ENCODE measurements at regions not wholly inside any gene's neighbourhood (a gene's known extent, or its start where the extent isn't known, plus 50 kb on each side); places are given as distances from the start of the nearest gene placed in this dataset.
A peak's percentile ranks its signal among the peaks of the same experiment; 100 is the strongest.
"Not testable (repeated sequence)": the region's sequence is repeated elsewhere in the genome, so short reads cannot be mapped to it uniquely, and the experiment has no call there.

DNA sequence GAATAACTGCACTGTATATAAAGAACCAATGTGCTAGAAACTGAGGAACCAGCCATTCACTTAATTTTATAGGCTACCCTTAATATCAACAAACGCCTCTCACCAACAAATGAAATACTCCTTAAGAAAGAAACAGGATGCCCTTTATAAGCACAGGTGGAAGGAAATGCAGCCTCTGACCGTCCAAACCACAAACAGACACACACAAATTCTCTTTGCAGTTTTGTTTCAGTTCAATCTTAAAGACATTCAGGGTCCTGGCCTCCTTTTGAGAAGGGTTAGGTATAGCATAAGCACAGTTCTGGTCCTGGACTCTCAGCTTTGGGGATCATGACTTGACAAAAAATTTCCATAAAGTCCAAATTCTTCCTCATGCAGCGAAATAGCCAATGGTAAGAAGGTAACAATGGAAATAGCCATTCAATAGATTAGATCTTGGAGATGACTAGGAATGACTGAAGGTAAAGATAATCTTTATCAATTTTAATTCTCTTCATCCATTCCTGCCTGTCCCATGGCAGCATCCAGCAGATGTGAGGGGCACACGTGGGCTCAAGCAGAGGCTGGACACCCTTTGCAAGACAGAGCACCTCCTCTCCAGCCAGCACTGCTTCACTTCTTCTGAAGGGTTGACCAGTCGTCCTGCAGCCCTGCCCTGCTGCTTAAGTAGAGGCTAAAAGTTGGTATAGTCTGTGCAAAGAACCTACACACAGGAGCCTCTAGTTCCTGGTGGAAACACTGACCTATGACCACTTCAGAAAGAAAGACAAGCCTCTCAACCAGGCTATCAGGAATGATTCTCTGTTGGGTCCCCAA lies 123.9 kb downstream of the CD83 start:
- no peak overlapping the region for H3K27ac ChIP-seq

DNA sequence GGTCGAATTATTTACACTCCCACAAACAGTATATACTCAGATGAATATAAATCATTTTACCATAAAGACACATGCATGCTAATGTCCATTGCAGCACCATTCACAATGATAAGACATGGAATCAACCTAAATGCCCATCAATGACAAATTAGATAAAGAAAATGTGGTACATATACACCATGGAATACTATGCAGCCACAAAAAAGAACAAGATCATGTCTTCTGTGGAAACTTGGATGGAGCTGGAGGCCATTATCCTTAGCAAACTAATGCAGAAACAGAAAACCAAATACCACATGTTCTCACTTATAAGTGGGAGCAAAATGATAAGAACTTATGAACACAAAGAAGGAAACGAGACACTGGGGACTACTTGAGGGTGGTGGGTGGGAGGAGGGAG lies 125.3 kb downstream of the CD83 start:
- not testable (repeated sequence) for H3K4me3 ChIP-seq; H3K27ac ChIP-seq; H3K4me1 ChIP-seq (replicated peaks in 1 of 2); ATAC-seq (replicated peaks in 6 of 8)
- WGBS, 10 experiments: 0 to 100% (median 83%) methylated on average over 1 to 2 of the region's 2 CpGs; no CpG with 5 or more reads in 1 of the 10 experiments
- in situ Hi-C loops (cut with MboI; ENCODE audit: low pct_unique_long_range_greater_than_20kb in 2 of 9, low sequenced_read_pairs in 9 of 9, unreplicated experiment in 9 of 9): loop anchor here in 1 of 9 experiments (25.0 kb wide), 1 partner anchor 219 kb away; no protein-coding TSS in a partner anchor

More for the DNA sequence above, 123.9 kb downstream of the CD83 start:
- 13 to 100% (median 66%) methylated on average over 1 to 5 of the region's 5 CpGs; no CpG with 5 or more reads in 2 of the 10 experiments for WGBS, 10 experiments
- no peak overlapping the region for H3K4me3 ChIP-seq
- in situ Hi-C loops (cut with MboI; ENCODE audit: low pct_unique_long_range_greater_than_20kb in 2 of 9, low sequenced_read_pairs in 9 of 9, unreplicated experiment in 9 of 9): loop anchor here in 1 of 9 experiments (25.0 kb wide), 1 partner anchor 221 kb away; no protein-coding TSS in a partner anchor
- peaks cover 6 to 7% of the 10 kb centered on the region in 2 donors for H3K4me1 ChIP-seq (replicated peaks in 1 of 2)
- ATAC-seq (replicated peaks in 6 of 8): no peak

DNA sequence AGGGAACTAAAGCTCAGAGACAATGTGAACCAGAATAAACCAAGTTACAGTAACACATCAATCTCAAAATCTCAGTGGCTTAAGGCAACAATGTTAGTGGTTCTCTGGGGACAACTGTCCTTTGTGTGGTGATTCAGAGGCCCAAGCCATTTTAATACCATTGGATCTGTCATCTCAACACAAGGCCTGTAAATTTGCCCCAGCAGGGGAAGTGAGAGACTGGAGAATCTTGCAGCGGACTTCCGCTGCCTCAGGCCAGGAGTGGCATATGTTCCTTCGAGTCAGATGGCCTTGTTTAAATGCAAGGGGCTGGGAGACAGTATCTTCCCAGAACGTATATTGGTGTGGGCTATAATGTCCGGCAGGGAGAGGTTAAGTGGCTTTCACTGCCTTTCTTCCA lies 126.0 kb downstream of the CD83 start:
- no peak for ATAC-seq (replicated peaks in 6 of 8)
- 60 to 86% (median 79%) methylated on average over 1 to 4 of the region's 5 CpGs; no CpG with 5 or more reads in 4 of the 10 experiments for WGBS, 10 experiments
- no peak overlapping the region for H3K27ac ChIP-seq
- in situ Hi-C loops (cut with MboI; ENCODE audit: low pct_unique_long_range_greater_than_20kb in 2 of 9, low sequenced_read_pairs in 9 of 9, unreplicated experiment in 9 of 9): loop anchor here in 1 of 9 experiments (25.0 kb wide), 1 partner anchor 219 kb away; no protein-coding TSS in a partner anchor
- H3K4me1 ChIP-seq (replicated peaks in 1 of 2): peaks cover 6 to 7% of the 10 kb centered on the region in 2 donors
- no peak overlapping the region for H3K4me3 ChIP-seq

DNA sequence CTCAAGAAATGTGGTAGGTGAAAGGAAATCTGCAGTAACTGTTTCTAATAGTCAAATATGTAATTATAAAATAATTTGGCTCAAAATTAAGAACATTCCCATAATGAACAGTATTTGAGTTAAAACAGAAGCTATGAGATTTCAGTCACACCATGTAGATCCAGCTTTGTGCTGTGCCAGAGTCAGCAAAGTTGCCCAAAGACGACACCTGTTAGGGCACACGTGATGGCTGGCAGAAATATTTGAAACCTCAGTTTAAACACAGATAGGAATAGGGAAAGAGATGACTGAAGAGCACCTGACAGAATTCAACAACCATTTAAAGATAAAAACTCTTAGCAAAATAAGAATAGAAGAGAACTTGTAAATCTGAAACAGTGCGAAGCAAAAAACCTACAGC lies 129.3 kb downstream of the CD83 start:
- no peak overlapping the region for H3K4me3 ChIP-seq
- no peak for ATAC-seq (replicated peaks in 6 of 8)
- in situ Hi-C loops (cut with MboI; ENCODE audit: low pct_unique_long_range_greater_than_20kb in 2 of 9, low sequenced_read_pairs in 9 of 9, unreplicated experiment in 9 of 9): loop anchor here in 1 of 9 experiments (25.0 kb wide), 1 partner anchor 215 kb away; no protein-coding TSS in a partner anchor
- WGBS, 10 experiments: 70 to 100% (median 92%) methylated on average over 1 to 3 of the region's 3 CpGs
- H3K27ac ChIP-seq: no peak overlapping the region
- H3K4me1 ChIP-seq (replicated peaks in 1 of 2): peaks cover 6 to 7% of the 10 kb centered on the region in 2 donors

DNA sequence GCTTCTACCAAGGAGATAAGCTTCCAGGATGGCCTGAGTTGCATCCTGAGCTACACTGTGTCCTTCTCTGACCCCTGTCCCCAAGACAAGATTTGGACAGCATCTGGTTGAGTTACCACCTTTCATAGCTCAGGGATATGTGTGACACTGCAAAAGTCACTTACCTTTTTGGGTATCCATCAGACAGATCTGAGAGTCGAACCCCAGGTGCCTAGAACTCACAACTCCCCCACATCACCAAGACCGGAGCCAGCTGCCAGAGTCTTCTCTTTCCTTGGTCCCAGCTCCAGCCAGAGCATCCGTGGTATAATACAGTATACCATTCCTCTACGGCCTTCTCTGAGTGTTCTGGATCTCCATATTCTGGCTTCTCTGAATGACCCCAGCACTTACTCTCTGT lies 133.0 kb downstream of the CD83 start:
- 30 to 100% (median 100%) methylated on average over 1 to 3 of the region's 4 CpGs; no CpG with 5 or more reads in 4 of the 10 experiments for WGBS, 10 experiments
- Histone ChIP-seq H3K4me1 (replicated peaks in 1 of 2) (peaks cover 6 to 7% of the 10 kb centered on the region in 2 donors), H3K4me3 (no peak overlapping the region), H3K27ac (no peak overlapping the region)
- in situ Hi-C loops (cut with MboI; ENCODE audit: low pct_unique_long_range_greater_than_20kb in 2 of 9, low sequenced_read_pairs in 9 of 9, unreplicated experiment in 9 of 9): no loop called here
- ATAC-seq (replicated peaks in 6 of 8): no peak

DNA sequence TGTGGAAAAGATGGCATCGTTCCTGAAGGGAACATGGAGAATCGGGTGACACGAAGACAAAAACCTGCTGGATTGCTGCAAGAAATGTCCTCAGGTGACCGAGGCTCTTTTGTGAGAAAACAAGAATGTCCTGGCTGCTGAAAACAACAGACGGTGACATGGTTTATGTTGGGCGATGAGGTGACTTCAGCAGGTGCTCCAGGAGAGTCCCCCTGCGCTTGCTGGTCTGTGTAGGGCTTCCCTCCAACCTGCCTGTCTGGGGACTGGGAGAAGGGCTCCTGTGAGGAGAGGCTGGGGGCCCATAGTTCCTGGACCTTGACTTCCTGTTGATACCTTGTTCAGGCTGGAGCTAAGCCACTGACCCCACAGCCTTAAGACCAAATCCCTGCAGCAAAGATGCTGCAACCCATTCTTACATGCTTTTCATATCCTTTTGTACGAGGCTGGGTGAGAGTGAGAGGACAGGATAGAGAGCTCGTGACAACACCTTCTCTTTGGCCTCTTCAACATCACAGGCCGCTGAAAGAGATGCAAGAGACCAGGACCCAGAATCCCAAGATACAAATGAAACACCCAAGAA lies 134.8 kb downstream of the CD83 start:
- H3K27ac ChIP-seq: no peak overlapping the region
- no peaks in the 10 kb centered on the region for H3K4me1 ChIP-seq (replicated peaks in 1 of 2)
- no peak for ATAC-seq (replicated peaks in 6 of 8)
- in situ Hi-C loops (cut with MboI; ENCODE audit: low pct_unique_long_range_greater_than_20kb in 2 of 9, low sequenced_read_pairs in 9 of 9, unreplicated experiment in 9 of 9): no loop called here
- WGBS, 10 experiments: 48 to 100% (median 83%) methylated on average over 2 to 10 of the region's 10 CpGs
- no peak overlapping the region for H3K4me3 ChIP-seq

DNA sequence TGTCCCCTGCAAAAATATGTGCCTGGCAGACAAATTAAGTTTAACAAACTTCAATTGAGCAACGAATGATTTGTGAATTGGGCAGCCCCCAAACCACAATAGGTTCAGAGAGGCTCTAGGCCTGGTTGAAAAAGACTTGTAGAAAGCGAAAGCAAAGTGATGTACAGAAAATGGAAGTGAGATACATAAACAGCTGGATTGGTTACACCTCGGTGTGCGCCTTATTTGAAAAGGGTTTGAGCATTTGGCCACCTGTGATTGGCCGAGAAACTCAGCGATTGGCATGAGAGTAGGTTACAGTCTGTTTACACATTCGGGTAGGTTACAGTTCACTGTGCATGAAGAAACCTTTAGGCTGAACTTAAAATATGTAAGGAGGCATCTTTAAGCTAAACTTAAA lies 136.9 kb downstream of the CD83 start:
- no peak overlapping the region for H3K4me3 ChIP-seq
- WGBS, 10 experiments: 66 to 100% (median 90%) methylated on average over 3 to 7 of the region's 7 CpGs
- in situ Hi-C loops (cut with MboI; ENCODE audit: low pct_unique_long_range_greater_than_20kb in 2 of 9, low sequenced_read_pairs in 9 of 9, unreplicated experiment in 9 of 9): no loop called here

DNA sequence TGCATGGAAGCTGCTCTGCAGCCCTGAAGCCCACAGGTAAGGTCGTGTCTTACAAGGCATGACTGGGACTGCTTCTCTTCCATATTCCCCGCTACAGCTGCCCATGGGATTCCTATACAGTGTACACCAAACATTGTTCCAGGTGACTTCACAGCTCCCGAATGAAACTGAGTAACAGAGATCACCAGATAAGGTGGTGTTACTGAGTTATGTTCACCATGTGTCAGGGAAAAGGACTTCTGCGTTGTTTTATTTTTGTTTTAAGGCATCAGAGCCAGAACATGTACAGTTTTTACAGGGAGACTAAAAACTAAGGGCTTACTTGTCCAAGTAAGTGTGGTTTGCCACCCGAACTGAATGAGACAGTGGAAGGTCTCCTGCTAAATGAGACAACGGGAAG lies 138.3 kb downstream of the CD83 start:
- Histone ChIP-seq H3K27ac (no peak overlapping the region), H3K4me3 (no peak overlapping the region), H3K4me1 (replicated peaks in 1 of 2) (peaks cover 14 to 24% of the 10 kb centered on the region in 2 donors)
- in situ Hi-C loops (cut with MboI; ENCODE audit: low pct_unique_long_range_greater_than_20kb in 2 of 9, low sequenced_read_pairs in 9 of 9, unreplicated experiment in 9 of 9): no loop called here
- whole genome bisulfite sequencing, 10 experiments: 14 to 97% (median 83%) methylated on average over 1 to 6 of the region's 6 CpGs; no CpG with 5 or more reads in 1 of the 10 experiments
- ATAC-seq (replicated peaks in 6 of 8): no peak

More for the DNA sequence above, 136.9 kb downstream of the CD83 start:
- Histone ChIP-seq H3K4me1 (replicated peaks in 1 of 2) (peaks cover 12 to 17% of the 10 kb centered on the region in 2 donors), H3K27ac (no peak overlapping the region)
- ATAC-seq (replicated peaks in 6 of 8): no peak

DNA sequence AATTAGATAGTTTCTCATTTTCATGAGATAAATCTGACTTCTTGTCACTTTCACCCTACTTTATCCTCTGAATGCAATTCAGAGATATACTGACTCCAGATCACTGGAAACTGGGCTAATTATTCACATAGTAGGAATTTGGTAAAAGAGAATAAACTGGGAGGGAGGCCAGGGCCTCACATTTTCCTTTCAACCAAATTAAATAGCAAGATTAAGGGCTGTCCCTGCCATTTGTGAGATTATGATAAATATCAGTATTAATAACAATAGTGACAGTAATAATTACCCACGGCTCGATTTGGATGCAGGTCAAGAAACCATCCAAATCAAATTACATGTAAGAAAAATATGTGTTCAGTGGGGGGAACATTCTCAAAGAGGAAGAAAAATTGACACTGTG lies 140.5 kb downstream of the CD83 start:
- H3K27ac ChIP-seq: no peak overlapping the region
- no peak overlapping the region for H3K4me3 ChIP-seq
- H3K4me1 ChIP-seq (replicated peaks in 1 of 2): peaks cover 14 to 24% of the 10 kb centered on the region in 2 donors
- ATAC-seq (replicated peaks in 6 of 8): no peak
- in situ Hi-C loops (cut with MboI; ENCODE audit: low pct_unique_long_range_greater_than_20kb in 2 of 9, low sequenced_read_pairs in 9 of 9, unreplicated experiment in 9 of 9): no loop called here
- WGBS, 10 experiments: 30 to 100% (median 65%) methylated on average over 2 of the region's 2 CpGs; no CpG with 5 or more reads in 4 of the 10 experiments

DNA sequence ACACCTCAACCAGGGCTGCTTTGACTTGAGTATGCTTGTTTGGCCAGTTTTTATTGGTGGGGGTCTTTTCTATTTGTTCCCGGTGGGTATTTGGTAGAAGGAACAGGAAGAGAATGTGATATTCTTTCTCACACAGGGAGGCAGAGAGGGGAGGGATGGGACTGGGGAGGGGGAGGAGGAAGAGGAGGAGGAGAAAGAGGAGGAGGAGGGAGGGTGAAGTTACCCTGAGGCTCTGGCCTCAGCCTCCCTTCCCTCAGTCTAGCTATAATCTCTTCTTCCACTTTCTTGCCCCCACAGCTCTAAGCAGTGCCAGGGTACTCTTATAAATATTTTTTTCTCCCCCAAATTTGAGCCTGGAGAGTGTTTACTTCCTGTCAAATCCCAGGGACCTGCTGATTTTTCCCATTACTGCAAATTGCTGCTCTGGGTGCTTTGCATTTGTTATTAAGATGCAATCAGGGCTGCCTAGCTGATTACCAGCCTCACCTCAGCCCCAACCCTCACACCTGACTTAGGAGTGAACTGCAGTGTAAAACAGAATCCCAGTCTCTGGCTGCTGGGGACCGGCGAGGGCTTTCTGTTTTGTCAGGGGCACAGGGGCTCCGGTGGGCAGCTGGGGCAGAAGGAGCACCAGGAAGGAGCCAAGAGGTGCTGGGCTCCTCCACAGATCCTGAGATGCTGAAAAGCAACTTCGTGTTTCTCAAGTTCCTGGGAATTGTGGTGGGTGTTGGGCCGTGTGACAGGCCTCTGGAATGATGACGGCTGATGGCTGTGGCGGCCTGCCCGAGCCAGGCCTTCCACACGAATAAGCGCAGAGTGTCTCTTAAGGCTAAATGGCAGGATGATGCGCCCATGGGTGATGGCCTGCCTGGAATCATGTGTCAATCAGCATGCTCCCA lies 141.4 kb downstream of the CD83 start:
- WGBS, 10 experiments: 48 to 100% (median 51%) methylated on average over 1 to 6 of the region's 12 CpGs; no CpG with 5 or more reads in 6 of the 10 experiments
- peaks cover 14 to 24% of the 10 kb centered on the region in 2 donors for H3K4me1 ChIP-seq (replicated peaks in 1 of 2)
- ATAC-seq (replicated peaks in 6 of 8): peak in 5 of 8 experiments; percentile 73 to 89 (median 75)
- H3K27ac ChIP-seq: peak overlapping the region in 1 of 2 donors; percentile 41
- in situ Hi-C loops (cut with MboI; ENCODE audit: low pct_unique_long_range_greater_than_20kb in 2 of 9, low sequenced_read_pairs in 9 of 9, unreplicated experiment in 9 of 9): no loop called here
- H3K4me3 ChIP-seq: no peak overlapping the region

DNA sequence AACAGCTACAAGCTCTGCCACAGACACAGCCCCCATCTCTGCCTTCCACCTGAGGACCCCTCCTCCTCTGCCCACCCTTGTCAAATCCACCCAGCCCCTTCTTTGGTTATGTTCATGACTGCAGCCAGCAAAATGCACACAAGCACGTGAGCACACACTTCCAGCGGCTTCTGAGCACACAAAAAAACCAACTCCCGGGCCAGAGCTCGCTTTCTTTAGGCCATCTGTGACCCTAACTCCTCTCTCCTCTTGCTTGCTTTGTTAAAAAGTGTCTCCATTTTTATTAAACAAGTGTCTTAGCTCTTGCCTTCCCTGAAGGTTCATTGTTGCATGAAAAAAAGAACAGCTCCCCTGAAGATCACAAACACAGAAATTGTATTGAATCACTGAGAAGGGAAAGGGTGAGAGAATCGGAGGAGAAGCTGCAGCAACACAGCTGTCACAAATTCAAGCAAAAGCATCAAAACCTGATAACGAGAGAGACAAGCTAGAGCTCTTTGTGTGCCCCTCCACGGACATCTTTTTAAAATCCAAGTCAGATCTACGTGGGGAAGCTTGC lies 142.1 kb downstream of the CD83 start:
- H3K4me1 ChIP-seq (replicated peaks in 1 of 2): peaks cover 14 to 24% of the 10 kb centered on the region in 2 donors
- WGBS, 10 experiments: 26 to 100% (median 45%) methylated on average over 1 to 6 of the region's 8 CpGs; no CpG with 5 or more reads in 1 of the 10 experiments
- H3K4me3 ChIP-seq: no peak overlapping the region
- H3K27ac ChIP-seq: peak overlapping the region in 1 of 2 donors; percentile 41
- peak in 5 of 8 experiments; percentile 55 to 84 (median 69) for ATAC-seq (replicated peaks in 6 of 8)
- in situ Hi-C loops (cut with MboI; ENCODE audit: low pct_unique_long_range_greater_than_20kb in 2 of 9, low sequenced_read_pairs in 9 of 9, unreplicated experiment in 9 of 9): no loop called here

DNA sequence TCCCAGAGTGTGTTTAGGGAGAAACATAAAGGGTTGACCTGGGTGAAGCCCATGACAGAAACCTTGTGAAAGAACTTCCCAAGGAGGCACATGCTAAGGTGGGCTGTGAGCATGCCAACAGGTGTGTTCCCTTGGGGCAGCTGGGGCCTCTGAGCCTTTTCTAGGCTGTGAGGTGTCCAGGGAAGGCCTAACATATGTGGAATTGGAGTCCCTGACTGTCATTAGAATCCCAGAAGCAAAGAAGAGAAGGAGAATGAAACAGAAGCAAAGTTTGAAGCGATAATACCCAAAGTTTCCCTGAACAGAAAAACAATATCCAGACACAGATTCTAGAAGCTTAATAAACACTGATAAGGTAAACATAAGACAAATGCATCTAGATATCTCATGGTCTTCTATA lies 143.3 kb downstream of the CD83 start:
- in situ Hi-C loops (cut with MboI; ENCODE audit: low pct_unique_long_range_greater_than_20kb in 2 of 9, low sequenced_read_pairs in 9 of 9, unreplicated experiment in 9 of 9): no loop called here
- Histone ChIP-seq H3K27ac (no peak overlapping the region), H3K4me3 (no peak overlapping the region), H3K4me1 (replicated peaks in 1 of 2) (peaks cover 14 to 24% of the 10 kb centered on the region in 2 donors)
- 89 to 100% (median 100%) methylated on average over 1 of the region's 1 CpG; no CpG with 5 or more reads in 1 of the 10 experiments for WGBS, 10 experiments
- no peak for ATAC-seq (replicated peaks in 6 of 8)

All from motor neuron (in vitro differentiated cells).